Calu3 (cell line): ENCODE measurements at regions not wholly inside any gene's neighbourhood (a gene's known extent, or its start where the extent isn't known, plus 50 kb on each side); places are given as distances from the start of the nearest gene placed in this dataset.

Source experiments
- BruUV-seq: library from RNA; stranded (reverse); fragments of 400-500 nt; replicated peaks from 2 replicates; lab custom pipeline; 2021; lab: Mats Ljungman, UMichigan
- CTCF ChIA-PET: fragments of 300-600 bp; sonication (Branson Sonifier 250); formaldehyde crosslinking; loops from one replicate; lab custom pipeline; 2022; ENCODE audit warnings: antibody characterized with exemption; lab: Charles Lee
- DNase-seq: peaks from one replicate; pipeline ENCODE4 v3.0.0; 2022
- H3K27ac Mint-ChIP-seq: one replicate; pipeline ENCODE4 v1.8.0; 2022; ENCODE audit warnings: mixed read lengths; ENCODE audit not compliant: unreplicated experiment
- H3K27me3 Mint-ChIP-seq: one replicate; pipeline ENCODE4 v1.8.0; 2022; ENCODE audit warnings: mixed read lengths; ENCODE audit not compliant: unreplicated experiment
- H3K36me3 Mint-ChIP-seq: one replicate; pipeline ENCODE4 v1.8.0; 2022; ENCODE audit warnings: mild to moderate bottlenecking, moderate library complexity, mixed read lengths; ENCODE audit not compliant: insufficient read depth, unreplicated experiment
- H3K4me1 Mint-ChIP-seq: one replicate; pipeline ENCODE4 v1.8.0; 2022; ENCODE audit warnings: mild to moderate bottlenecking, low read depth, mixed read lengths; ENCODE audit not compliant: unreplicated experiment
- H3K4me3 Mint-ChIP-seq: one replicate; pipeline ENCODE4 v1.8.0; 2022; ENCODE audit warnings: mild to moderate bottlenecking, low read depth, moderate library complexity, mixed read lengths; ENCODE audit not compliant: unreplicated experiment
- H3K9me3 Mint-ChIP-seq: one replicate; pipeline ENCODE4 v1.8.0; 2022; ENCODE audit warnings: low read depth, mixed read lengths; ENCODE audit not compliant: unreplicated experiment
- CTCF ChIP-seq: fragments of 200-600 bp; IDR thresholded peaks from one replicate; pipeline ENCODE4 v1.8.0; 2022; ENCODE audit warnings: antibody characterized with exemption; ENCODE audit not compliant: unreplicated experiment
- intact Hi-C: fragments of 100-400 bp; cut with micrococcal nuclease; formaldehyde crosslinking; loops from one replicate; pipeline ENCODE4 v1.10.0; 2022; ENCODE audit not compliant: unreplicated experiment

- Mint-ChIP-seq H3K27me3 (peaks cover 41% of the 10 kb centered on the region), H3K27ac (no peak overlapping the region), H3K36me3 (no peaks in the 10 kb centered on the region), H3K9me3 (no peaks in the 10 kb centered on the region), H3K4me3 (no peak overlapping the region), H3K4me1 (peaks cover 9% of the 10 kb centered on the region)
- no peak for DNase-seq
- no TSS peak for BruUV-seq
- no peak for TF ChIP-seq CTCF
- intact Hi-C loops, result no loop called here
- CTCF ChIA-PET, result interaction anchor here (0.6 to 0.9 kb wide), 2 partner anchors 7 to 10 kb away, joined by 3 read pairs; no protein-coding TSS in a partner anchor
Observed at GRCh38 chr15:88987591-88987933, 74.4 kb upstream of the MFGE8 start.

GRCh38 chr15:88987934-88988671, 74.9 kb upstream of the MFGE8 start:
- Mint-ChIP-seq H3K9me3 (no peaks in the 10 kb centered on the region), H3K27ac (no peak overlapping the region), H3K4me3 (no peak overlapping the region), H3K27me3 (peaks cover 46% of the 10 kb centered on the region), H3K36me3 (no peaks in the 10 kb centered on the region), H3K4me1 (peaks cover 9% of the 10 kb centered on the region)
- CTCF ChIA-PET, result interaction anchor here (0.6 to 0.9 kb wide), 2 partner anchors 8 to 11 kb away, joined by 3 read pairs; no protein-coding TSS in a partner anchor
- BruUV-seq, result no TSS peak
- intact Hi-C loops, result no loop called here
- TF ChIP-seq CTCF, result no peak
- no peak for DNase-seq

GRCh38 chr15:88989578-88989977, 76.4 kb upstream of the MFGE8 start:
- no peaks in the 10 kb centered on the region for H3K36me3 Mint-ChIP-seq
- CTCF ChIA-PET, result interaction anchor here (0.5 to 0.7 kb wide), 3 partner anchors 12 to 414 kb away, joined by 3 read pairs; no protein-coding TSS in a partner anchor
- intact Hi-C loops, result no loop called here
- no peaks in the 10 kb centered on the region for H3K9me3 Mint-ChIP-seq
- no TSS peak for BruUV-seq
- no peak for DNase-seq
- H3K27me3 Mint-ChIP-seq, result peaks cover 52% of the 10 kb centered on the region
- peaks cover 9% of the 10 kb centered on the region for H3K4me1 Mint-ChIP-seq
- no peak overlapping the region for H3K27ac Mint-ChIP-seq
- no peak for TF ChIP-seq CTCF
- H3K4me3 Mint-ChIP-seq, result no peak overlapping the region

GRCh38 chr15:88990185-88990679, 77.1 kb upstream of the MFGE8 start:
- peaks cover 9% of the 10 kb centered on the region for H3K4me1 Mint-ChIP-seq
- intact Hi-C loops, result no loop called here
- CTCF ChIA-PET, result interaction anchor here (0.5 to 0.7 kb wide), 2 partner anchors 12 to 352 kb away, joined by 3 read pairs; no protein-coding TSS in a partner anchor

More at GRCh38 chr15:88990185-88990679, 77.1 kb upstream of the MFGE8 start:
- Mint-ChIP-seq H3K9me3 (no peaks in the 10 kb centered on the region), H3K36me3 (no peaks in the 10 kb centered on the region), H3K4me3 (no peak overlapping the region), H3K27ac (no peak overlapping the region), H3K27me3 (peaks cover 57% of the 10 kb centered on the region)
- no peak for TF ChIP-seq CTCF
- no TSS peak for BruUV-seq
- no peak for DNase-seq
